Gastroesophageal sphincter (tissue), 3 donors: ENCODE measurements at regions not wholly inside any gene's neighbourhood (a gene's known extent, or its start where the extent isn't known, plus 50 kb on each side); places are given as distances from the start of the nearest gene placed in this dataset.

Experiments used
- POLR2A ChIP-seq, 2 donors: fragments of 450-650 bp; IDR thresholded peaks; one replicate each; pipeline ENCODE4 v1.6.1; 2017; ENCODE audit warnings: antibody characterized with exemption in 2 of 2, mild to moderate bottlenecking in 2 of 2, moderate library complexity in 1 of 2
- TF ChIP-seq, protein P1 (sequence below), 4 experiments: fragments of 200-600 bp in 2 of 4; fragments of 450-650 bp in 2 of 4; sonication (generic) in 1 of 4; IDR thresholded peaks; one replicate each; pipeline ENCODE4 v1.5.1; 2017 to 2019; ENCODE audit warnings: antibody characterized with exemption in 4 of 4, mild to moderate bottlenecking in 2 of 4, moderate library complexity in 2 of 4

DNA sequence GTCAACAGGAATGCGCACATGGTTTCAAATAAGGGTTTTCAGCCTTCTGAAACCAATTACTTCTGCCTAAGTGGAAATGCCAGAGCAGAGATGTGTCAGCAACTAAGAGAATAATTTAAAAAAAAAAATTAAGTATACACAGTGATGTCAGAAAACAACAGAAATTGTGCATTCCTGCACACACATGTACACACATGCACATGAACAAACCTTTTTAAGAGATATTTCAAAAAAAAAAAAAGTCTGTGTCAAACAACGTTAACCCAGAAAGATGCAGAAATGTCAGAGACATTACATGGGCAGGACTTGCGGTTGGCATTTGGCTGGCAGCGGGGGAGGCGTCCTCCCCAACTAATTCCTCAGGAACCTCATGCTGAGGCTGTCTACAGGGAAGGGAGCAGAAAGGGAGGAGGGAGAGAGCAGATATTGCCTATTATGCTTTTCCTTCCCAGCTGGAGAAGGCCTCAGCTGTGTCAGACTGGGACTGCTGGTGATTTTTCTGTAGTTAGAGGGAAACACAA, 536.9 kb upstream of the WWC1 start:
- TF ChIP-seq POLR2A (IDR thresholded peaks at IDR 0.05) = no peak
- TF ChIP-seq, protein P1, sequence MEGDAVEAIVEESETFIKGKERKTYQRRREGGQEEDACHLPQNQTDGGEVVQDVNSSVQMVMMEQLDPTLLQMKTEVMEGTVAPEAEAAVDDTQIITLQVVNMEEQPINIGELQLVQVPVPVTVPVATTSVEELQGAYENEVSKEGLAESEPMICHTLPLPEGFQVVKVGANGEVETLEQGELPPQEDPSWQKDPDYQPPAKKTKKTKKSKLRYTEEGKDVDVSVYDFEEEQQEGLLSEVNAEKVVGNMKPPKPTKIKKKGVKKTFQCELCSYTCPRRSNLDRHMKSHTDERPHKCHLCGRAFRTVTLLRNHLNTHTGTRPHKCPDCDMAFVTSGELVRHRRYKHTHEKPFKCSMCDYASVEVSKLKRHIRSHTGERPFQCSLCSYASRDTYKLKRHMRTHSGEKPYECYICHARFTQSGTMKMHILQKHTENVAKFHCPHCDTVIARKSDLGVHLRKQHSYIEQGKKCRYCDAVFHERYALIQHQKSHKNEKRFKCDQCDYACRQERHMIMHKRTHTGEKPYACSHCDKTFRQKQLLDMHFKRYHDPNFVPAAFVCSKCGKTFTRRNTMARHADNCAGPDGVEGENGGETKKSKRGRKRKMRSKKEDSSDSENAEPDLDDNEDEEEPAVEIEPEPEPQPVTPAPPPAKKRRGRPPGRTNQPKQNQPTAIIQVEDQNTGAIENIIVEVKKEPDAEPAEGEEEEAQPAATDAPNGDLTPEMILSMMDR (IDR thresholded peaks at IDR 0.05) = no peak
